MM.1S (cell line): ENCODE measurements at regions not wholly inside any gene's neighbourhood (a gene's known extent, or its start where the extent isn't known, plus 50 kb on each side); places are given as distances from the start of the nearest gene placed in this dataset.

Experiments used
- DNase-seq: peaks from one replicate; pipeline ENCODE4 v3.0.0-alpha.2; 2015
- H2AFZ ChIP-seq: fragments of 300-600 bp; sonication (generic); 2 replicates; pipeline ENCODE4 v1.6.0; 2016; ENCODE audit warnings: antibody characterized with exemption, low read length
- H3F3A ChIP-seq: fragments of 300-600 bp; sonication (generic); 2 replicates; pipeline ENCODE4 v1.6.1; 2016; ENCODE audit warnings: mild to moderate bottlenecking, antibody characterized with exemption, low read length, moderate library complexity, mixed read lengths; ENCODE audit not compliant: insufficient read depth
- H3K27ac ChIP-seq: fragments of 300-600 bp; sonication (generic); 2 replicates; pipeline ENCODE4 v1.5.1; 2016; ENCODE audit warnings: mild to moderate bottlenecking, low read length
- H3K27me3 ChIP-seq: fragments of 300-600 bp; sonication (generic); replicated peaks from 2 replicates; pipeline ENCODE4 v1.6.0; 2016; ENCODE audit warnings: low read length; ENCODE audit not compliant: insufficient read depth
- H3K36me3 ChIP-seq: fragments of 300-600 bp; sonication (generic); replicated peaks from 2 replicates; pipeline ENCODE4 v1.6.1; 2016; ENCODE audit warnings: mild to moderate bottlenecking, low read length, mixed read lengths; ENCODE audit not compliant: insufficient read depth
- H3K4me1 ChIP-seq: fragments of 300-600 bp; sonication (generic); 2 replicates; pipeline ENCODE4 v1.6.1; 2016; ENCODE audit warnings: low read length, mixed read lengths
- H3K4me2 ChIP-seq: fragments of 300-600 bp; sonication (generic); 2 replicates; pipeline ENCODE4 v1.6.0; 2016; ENCODE audit warnings: low read depth, low read length
- H3K4me3 ChIP-seq: fragments of 300-600 bp; sonication (generic); 2 replicates; pipeline ENCODE4 v1.5.1; 2016; ENCODE audit warnings: low read length, mixed read lengths
- H3K79me2 ChIP-seq: fragments of 300-600 bp; sonication (generic); 2 replicates; pipeline ENCODE4 v1.6.1; 2016; ENCODE audit warnings: mixed run types, low read length, mixed read lengths
- H3K9ac ChIP-seq: fragments of 300-600 bp; sonication (generic); 2 replicates; pipeline ENCODE4 v1.6.1; 2016; ENCODE audit warnings: low read length, mixed read lengths
- H3K9me2 ChIP-seq: fragments of 300-600 bp; sonication (generic); replicated peaks from 2 replicates; pipeline ENCODE4 v1.6.1; 2016; ENCODE audit warnings: mild to moderate bottlenecking, low read length, mixed read lengths; ENCODE audit not compliant: insufficient read depth
- H3K9me3 ChIP-seq: fragments of 300-600 bp; sonication (generic); replicated peaks from 2 replicates; pipeline ENCODE4 v1.6.1; 2016; ENCODE audit warnings: mild to moderate bottlenecking, low read length, mixed read lengths; ENCODE audit not compliant: insufficient read depth
- H4K20me1 ChIP-seq: fragments of 300-600 bp; sonication (generic); 2 replicates; pipeline ENCODE4 v1.6.1; 2016; ENCODE audit warnings: mild to moderate bottlenecking, low read length, moderate library complexity, mixed read lengths; ENCODE audit not compliant: insufficient read depth
- CTCF ChIP-seq: fragments of 300-600 bp; sonication (generic); IDR thresholded peaks from 2 replicates; pipeline ENCODE4 v1.5.1; 2016; ENCODE audit warnings: antibody characterized with exemption, low read length, mixed read lengths
- EZH2 ChIP-seq: fragments of 300-600 bp; sonication (generic); optimal IDR thresholded peaks from 2 replicates; pipeline ENCODE3; 2017; ENCODE audit warnings: low read depth, mild to moderate bottlenecking, antibody characterized with exemption, low read length, mixed read lengths
- EZH2phosphoT487 ChIP-seq: fragments of 300-600 bp; sonication (generic); IDR thresholded peaks from 2 replicates; pipeline ENCODE4 v1.6.1; 2018; ENCODE audit warnings: antibody characterized with exemption, low read length

- TF ChIP-seq CTCF (no peak), EZH2 (no peak), EZH2phosphoT487 (no peak)
- H3K9me3 ChIP-seq: no peaks in the 10 kb centered on the region; the same call in 1 of the 2 replicates
- H3K27ac ChIP-seq: peak overlapping the region; percentile 91
- peak overlapping the region; percentile 26 for H2AFZ ChIP-seq
- no peaks in the 10 kb centered on the region for H3K36me3 ChIP-seq
- H3K4me3 ChIP-seq: peak overlapping the region; percentile 22; the same call in 1 of the 2 replicates
- no peaks in the 10 kb centered on the region for H3K9me2 ChIP-seq
- H3K9ac ChIP-seq: peak overlapping the region; percentile 52
- H3K4me1 ChIP-seq: peaks cover 51% of the 10 kb centered on the region
- peak overlapping the region; percentile 57 for H3K4me2 ChIP-seq
- no peaks in the 10 kb centered on the region for H3K27me3 ChIP-seq
- H3F3A ChIP-seq: peaks cover 42% of the 10 kb centered on the region
- H3K79me2 ChIP-seq: no peaks in the 10 kb centered on the region
- no peaks in the 10 kb centered on the region for H4K20me1 ChIP-seq
- peak; percentile 79 for DNase-seq
Observed at GRCh38 chr1:14037101-14037847, 337.3 kb downstream of the PRDM2 start.

DNA sequence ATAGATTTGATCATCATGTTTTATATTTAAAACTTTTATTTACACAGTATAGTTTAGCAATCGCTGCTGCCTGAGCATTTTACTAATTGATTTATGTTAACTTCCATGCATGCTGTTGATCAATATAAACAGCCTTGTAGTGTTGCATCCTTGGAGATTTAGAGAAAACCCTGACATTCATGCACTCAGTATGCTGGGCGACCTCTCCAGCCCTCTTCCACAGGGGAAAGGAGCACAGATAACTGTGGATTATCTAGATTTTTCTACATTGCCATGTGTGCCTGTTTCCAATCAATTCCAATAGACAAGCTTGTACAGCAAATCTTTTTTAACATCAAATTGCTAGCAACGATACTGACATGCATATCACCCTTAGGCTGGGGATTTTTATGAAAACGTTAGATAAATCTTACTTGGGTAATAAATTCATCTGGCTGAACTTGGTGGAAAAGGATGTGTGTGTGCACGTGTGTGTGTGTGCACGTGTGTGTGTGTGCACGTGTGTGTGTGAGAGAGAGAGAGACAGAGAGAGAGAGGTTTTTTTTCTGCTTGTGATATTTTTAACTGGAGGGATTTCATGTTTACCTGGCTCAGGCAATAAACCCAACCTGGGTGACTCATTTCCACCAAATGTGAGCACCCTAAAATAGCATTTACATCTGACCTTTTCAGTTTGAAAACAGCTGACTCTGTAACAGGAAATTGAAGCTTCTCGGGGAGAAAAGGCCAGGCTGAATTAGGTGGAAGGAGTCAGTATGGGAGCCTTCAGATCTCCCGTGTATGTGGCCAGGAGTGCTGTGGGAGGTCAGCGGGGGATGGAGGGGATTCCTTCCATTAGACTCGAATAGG, 339.8 kb downstream of the PRDM2 start:
- Histone ChIP-seq H3K4me3 (peak overlapping the region; percentile 7; the same call in 1 of the 2 replicates), H3K4me2 (peak overlapping the region; percentile 51; the same call in 1 of the 2 replicates), H4K20me1 (no peaks in the 10 kb centered on the region), H3K9me2 (no peaks in the 10 kb centered on the region), H3K79me2 (no peaks in the 10 kb centered on the region), H3K9me3 (no peaks in the 10 kb centered on the region; the same call in 1 of the 2 replicates), H2AFZ (peak overlapping the region; percentile 32; the same call in 1 of the 2 replicates), H3K4me1 (peaks cover 49% of the 10 kb centered on the region), H3F3A (peaks cover 42% of the 10 kb centered on the region), H3K9ac (peak overlapping the region; percentile 56), H3K27me3 (no peaks in the 10 kb centered on the region), H3K27ac (peak overlapping the region; percentile 91), H3K36me3 (no peaks in the 10 kb centered on the region)
- peak; percentile 96 for DNase-seq
- TF ChIP-seq CTCF (no peak), EZH2 (no peak), EZH2phosphoT487 (no peak)

DNA sequence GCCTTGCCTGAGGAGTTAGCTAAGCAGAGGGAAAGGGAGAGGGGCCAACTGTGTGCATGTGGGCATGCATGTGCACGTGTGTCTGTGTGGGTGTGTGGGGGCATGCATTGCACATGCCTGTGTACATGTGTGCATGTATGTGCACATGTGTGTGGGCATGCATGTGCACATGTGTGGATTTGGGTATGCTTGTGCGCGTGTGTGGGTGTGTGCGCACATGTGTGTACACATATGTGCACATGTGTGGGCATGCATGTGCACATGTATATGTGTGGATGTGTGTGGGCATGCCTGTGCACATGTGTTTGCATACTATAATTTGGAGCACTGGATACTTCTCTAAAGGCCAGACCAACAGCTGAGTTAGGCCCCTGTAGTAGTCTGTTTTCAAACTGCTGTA, 350.0 kb downstream of the PRDM2 start:
- Histone ChIP-seq H3K27ac (no peak overlapping the region), H3K9me2 (no peaks in the 10 kb centered on the region), H3K4me3 (no peak overlapping the region), H3K27me3 (no peaks in the 10 kb centered on the region), H3K9me3 (no peaks in the 10 kb centered on the region), H3K4me2 (no peak overlapping the region), H3K9ac (no peak overlapping the region), H3K4me1 (no peaks in the 10 kb centered on the region), H4K20me1 (no peaks in the 10 kb centered on the region), H2AFZ (no peak overlapping the region), H3F3A (no peaks in the 10 kb centered on the region), H3K36me3 (no peaks in the 10 kb centered on the region), H3K79me2 (no peaks in the 10 kb centered on the region)
- TF ChIP-seq EZH2phosphoT487 (no peak), EZH2 (no peak), CTCF (no peak)
- no peak for DNase-seq
